Endothelial cell of umbilical vein (primary cell): ENCODE measurements at regions not wholly inside any gene's neighbourhood (a gene's known extent, or its start where the extent isn't known, plus 50 kb on each side); places are given as distances from the start of the nearest gene placed in this dataset.

Experiments used
- BruUV-seq: library from RNA; stranded (reverse); fragments of 400-500 nt; replicated peaks from 2 replicates; lab custom pipeline; 2021; lab: Mats Ljungman, UMichigan
- CTCF ChIA-PET: fragments of 300-600, 350-600 bp; sonication (Branson Sonifier 250); formaldehyde crosslinking; loops from one replicate; lab custom pipeline; 2021; ENCODE audit warnings: antibody characterized with exemption, inconsistent platforms; lab: Charles Lee
- POLR2A ChIA-PET: fragments of 300-600, 350-600 bp; sonication (Branson Sonifier 250); formaldehyde crosslinking; loops from one replicate; lab custom pipeline; 2021; ENCODE audit warnings: antibody characterized with exemption, inconsistent platforms; lab: Charles Lee
- DNase-seq: peaks from one replicate; pipeline ENCODE4 v3.0.0-alpha.2; 2011; ENCODE audit warnings: low read depth, low spot score
- FAIRE-seq: peaks from 2 replicates; lab custom pipeline; 2011; peaks lifted over from hg19 to GRCh38; lab: Jason Lieb, UNC
- H2AFZ ChIP-seq: 2 replicates; pipeline ENCODE4 v1.6.0; 2012; ENCODE audit warnings: low read depth, low read length, control low read depth, inconsistent platforms
- H3K27ac ChIP-seq: 2 replicates; pipeline ENCODE4 v1.5.1; 2011; ENCODE audit warnings: low read depth, mild to moderate bottlenecking, control low read depth, low read length, moderate library complexity; ENCODE audit not compliant: insufficient read depth
- H3K27me3 ChIP-seq, 2 experiments: 2 replicates each; pipeline versions ENCODE4 v1.6.0 to v1.6.1; 2011; ENCODE audit warnings: low read length in 2 of 2, mixed read lengths in 1 of 2; ENCODE audit not compliant: control insufficient read depth in 2 of 2, insufficient read depth in 2 of 2
- H3K36me3 ChIP-seq, 2 experiments: 2 replicates in 1 of 2; 3 replicates in 1 of 2; pipeline ENCODE4 v1.5.1; 2011; ENCODE audit warnings: low read length in 2 of 2, mild to moderate bottlenecking in 1 of 2, moderate library complexity in 1 of 2; ENCODE audit not compliant: control insufficient read depth in 2 of 2, insufficient read depth in 2 of 2; ENCODE audit errors: extremely low read depth in 1 of 2
- H3K4me1 ChIP-seq: 3 replicates; pipeline ENCODE4 v1.5.1; 2011; ENCODE audit warnings: mild to moderate bottlenecking, low read length; ENCODE audit not compliant: control insufficient read depth, insufficient read depth; ENCODE audit errors: extremely low read depth
- H3K4me2 ChIP-seq: 2 replicates; pipeline ENCODE4 v1.6.1; 2011; ENCODE audit warnings: low read length, control low read depth, mixed read lengths; ENCODE audit not compliant: insufficient read depth
- H3K4me3 ChIP-seq, 3 experiments: fragments of 200-600 bp in 1 of 3; sonication (generic), shearing (Covaris generic) in 1 of 3; replicated peaks in 1 of 3; 2 replicates each; pipeline ENCODE4 v1.5.1; 2011 to 2016; ENCODE audit warnings: control low read depth in 3 of 3, low read length in 3 of 3, mild to moderate bottlenecking in 2 of 3, inconsistent platforms in 1 of 3, low read depth in 1 of 3, moderate library complexity in 1 of 3; ENCODE audit not compliant: insufficient read depth in 1 of 3
- H3K79me2 ChIP-seq: 2 replicates; pipeline ENCODE4 v1.6.0; 2012; ENCODE audit warnings: low read length, inconsistent platforms; ENCODE audit not compliant: control insufficient read depth, insufficient read depth
- H3K9ac ChIP-seq: replicated peaks from 2 replicates; pipeline ENCODE3; 2011; ENCODE audit warnings: low read length, control low read depth; ENCODE audit not compliant: insufficient read depth; ENCODE audit errors: extremely low read depth
- H3K9me1 ChIP-seq: replicated peaks from 3 replicates; pipeline ENCODE4 v1.6.0; 2011; ENCODE audit warnings: mild to moderate bottlenecking, low read length; ENCODE audit not compliant: control insufficient read depth, insufficient read depth; ENCODE audit errors: extremely low read depth
- H3K9me3 ChIP-seq: replicated peaks from 2 replicates; pipeline ENCODE4 v1.5.1; 2012; ENCODE audit warnings: low read length, inconsistent platforms; ENCODE audit not compliant: control insufficient read depth, insufficient read depth
- H4K20me1 ChIP-seq: replicated peaks from 2 replicates; pipeline ENCODE3; 2011; ENCODE audit warnings: mild to moderate bottlenecking, low read length; ENCODE audit not compliant: control insufficient read depth, insufficient read depth; ENCODE audit errors: extremely low read depth
- EZH2 ChIP-seq: IDR thresholded peaks from 2 replicates; pipeline ENCODE4 v1.6.1; 2012; ENCODE audit warnings: borderline replicate concordance, low read depth, mild to moderate bottlenecking, moderate library complexity, low read length, inconsistent platforms; ENCODE audit not compliant: severe bottlenecking
- FOS ChIP-seq: IDR thresholded peaks from 2 replicates; pipeline ENCODE4 v1.6.1; 2011; ENCODE audit warnings: mild to moderate bottlenecking, low read length, moderate library complexity, borderline replicate concordance; ENCODE audit not compliant: insufficient read depth
- GATA2 ChIP-seq: IDR thresholded peaks from 2 replicates; pipeline ENCODE4 v1.7.0; 2011; ENCODE audit warnings: low read depth, mild to moderate bottlenecking, moderate library complexity, mixed read lengths, low read length; ENCODE audit not compliant: insufficient read length, insufficient read depth
- MYC ChIP-seq: IDR thresholded peaks from one replicate; pipeline ENCODE4 v1.6.1; 2011; ENCODE audit warnings: mild to moderate bottlenecking, low read depth, low read length
- POLR2AphosphoS5 ChIP-seq: IDR thresholded peaks from 2 replicates; pipeline ENCODE4 v1.6.1; 2012; ENCODE audit warnings: low read depth, mild to moderate bottlenecking, control low read depth, low read length, moderate library complexity; ENCODE audit not compliant: insufficient read depth
- dilution Hi-C: fragments of 300-500 bp; cut with MboI; formaldehyde crosslinking; loops from one replicate; pipeline ENCODE4 v1.15.0; 2019; ENCODE audit warnings: low sequenced_read_pairs; ENCODE audit not compliant: extremely low pct_ligation_motif_present
- intact Hi-C: fragments of 100-400 bp; cut with micrococcal nuclease; formaldehyde crosslinking; loops from one replicate; pipeline ENCODE4 v1.10.0; 2022
- TF ChIP-seq, protein P1 (sequence below), 2 donors: IDR thresholded peaks; 1 replicate in 1 of 2; 2 replicates in 1 of 2; pipeline ENCODE4 v1.5.1; 2011; ENCODE audit warnings: low read length in 2 of 2, mild to moderate bottlenecking in 2 of 2, moderate library complexity in 2 of 2, control low read depth in 1 of 2, inconsistent platforms in 1 of 2, low read depth in 1 of 2; ENCODE audit not compliant: insufficient read depth in 1 of 2; ENCODE audit errors: extremely low read depth in 1 of 2
- TF ChIP-seq, protein P2 (sequence below): IDR thresholded peaks from 2 replicates; pipeline ENCODE4 v1.6.1; 2011; ENCODE audit not compliant: insufficient read depth, insufficient read length

DNA sequence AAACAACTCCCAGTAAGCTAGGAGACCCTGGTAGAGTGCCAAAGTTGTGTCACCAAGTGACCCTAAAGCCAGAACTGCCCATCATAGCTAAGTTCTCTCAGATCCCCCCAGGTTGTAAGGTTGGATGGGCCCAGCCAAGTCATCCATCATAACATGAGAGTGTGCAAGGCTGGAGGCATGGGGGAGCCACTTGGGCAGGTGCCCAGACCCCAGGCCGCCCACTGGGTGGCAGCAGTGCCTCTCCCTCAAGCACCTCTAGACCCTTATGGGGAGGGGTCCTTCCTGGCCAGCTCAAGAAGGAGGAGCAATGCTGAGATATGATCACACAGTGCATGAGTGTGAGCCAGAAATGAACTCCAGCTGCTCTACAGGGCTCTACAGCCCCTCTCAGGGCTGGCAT is 154.5 kb downstream of the MYLK4 start:
- Histone ChIP-seq H3K4me1 (no peaks in the 10 kb centered on the region), H4K20me1 (no peaks in the 10 kb centered on the region), H3K36me3 (no peaks in the 10 kb centered on the region), H3K9ac (no peak overlapping the region), H3K4me3 (no peak overlapping the region), H3K27ac (no peak overlapping the region), H3K9me1 (no peaks in the 10 kb centered on the region), H2AFZ (no peak overlapping the region), H3K9me3 (no peaks in the 10 kb centered on the region), H3K79me2 (no peaks in the 10 kb centered on the region), H3K27me3 (no peaks in the 10 kb centered on the region), H3K4me2 (no peak overlapping the region)
- CTCF ChIA-PET: interaction anchor here (1.5 kb wide), 1 partner anchor 38 kb away, joined by 4 read pairs; no protein-coding TSS in a partner anchor
- FAIRE-seq (no peak), DNase-seq (no peak)
- dilution Hi-C loops (no loop called here), intact Hi-C loops (no loop called here)
- no TSS peak for BruUV-seq
- no peak for TF ChIP-seq GATA2
- no peak for TF ChIP-seq EZH2
- TF ChIP-seq, protein P1, sequence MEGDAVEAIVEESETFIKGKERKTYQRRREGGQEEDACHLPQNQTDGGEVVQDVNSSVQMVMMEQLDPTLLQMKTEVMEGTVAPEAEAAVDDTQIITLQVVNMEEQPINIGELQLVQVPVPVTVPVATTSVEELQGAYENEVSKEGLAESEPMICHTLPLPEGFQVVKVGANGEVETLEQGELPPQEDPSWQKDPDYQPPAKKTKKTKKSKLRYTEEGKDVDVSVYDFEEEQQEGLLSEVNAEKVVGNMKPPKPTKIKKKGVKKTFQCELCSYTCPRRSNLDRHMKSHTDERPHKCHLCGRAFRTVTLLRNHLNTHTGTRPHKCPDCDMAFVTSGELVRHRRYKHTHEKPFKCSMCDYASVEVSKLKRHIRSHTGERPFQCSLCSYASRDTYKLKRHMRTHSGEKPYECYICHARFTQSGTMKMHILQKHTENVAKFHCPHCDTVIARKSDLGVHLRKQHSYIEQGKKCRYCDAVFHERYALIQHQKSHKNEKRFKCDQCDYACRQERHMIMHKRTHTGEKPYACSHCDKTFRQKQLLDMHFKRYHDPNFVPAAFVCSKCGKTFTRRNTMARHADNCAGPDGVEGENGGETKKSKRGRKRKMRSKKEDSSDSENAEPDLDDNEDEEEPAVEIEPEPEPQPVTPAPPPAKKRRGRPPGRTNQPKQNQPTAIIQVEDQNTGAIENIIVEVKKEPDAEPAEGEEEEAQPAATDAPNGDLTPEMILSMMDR (IDR thresholded peaks at IDR 0.05; ENCODE audit: extremely low read depth in 1 of 2, insufficient read depth in 1 of 2, low read depth in 1 of 2, low read length in 2 of 2): peak in 1 of 2 donors; percentile 36
- TF ChIP-seq MYC: no peak
- no peak for TF ChIP-seq POLR2AphosphoS5
- no peak for TF ChIP-seq FOS
- TF ChIP-seq, protein P2, sequence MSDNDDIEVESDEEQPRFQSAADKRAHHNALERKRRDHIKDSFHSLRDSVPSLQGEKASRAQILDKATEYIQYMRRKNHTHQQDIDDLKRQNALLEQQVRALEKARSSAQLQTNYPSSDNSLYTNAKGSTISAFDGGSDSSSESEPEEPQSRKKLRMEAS: no peak
- POLR2A ChIA-PET: no interaction called here
